Stomach (tissue), 8 donors: ENCODE measurements at regions not wholly inside any gene's neighbourhood (a gene's known extent, or its start where the extent isn't known, plus 50 kb on each side); places are given as distances from the start of the nearest gene placed in this dataset.

Experiments
- DNase-seq, 2 donors: peaks; one replicate each; pipeline versions ENCODE4 v3.0.0 to v3.0.0-alpha.2; 2013 to 2019
- H3K27ac ChIP-seq, 5 donors: fragments of 200-600 bp in 4 of 5; sonication (generic) in 4 of 5; one replicate each; pipeline ENCODE4 v1.5.1; 2013 to 2019; ENCODE audit warnings: mild to moderate bottlenecking in 1 of 5, moderate library complexity in 1 of 5
- H3K27me3 ChIP-seq, 3 donors: fragments of 200-600 bp; sonication (generic); one replicate each; pipeline ENCODE4 v1.5.1; 2017 to 2019; ENCODE audit warnings: mixed run types in 1 of 3
- H3K36me3 ChIP-seq, 4 donors: fragments of 200-600 bp; sonication (generic); 1 replicate in 3 of 4; 2 replicates in 1 of 4; pipeline ENCODE4 v1.5.1; 2016 to 2019
- H3K4me1 ChIP-seq, 4 donors: fragments of 200-600 bp; sonication (generic); one replicate each; pipeline ENCODE4 v1.5.1; 2016 to 2019
- H3K4me3 ChIP-seq, 4 donors: fragments of 200-600 bp; sonication (generic) in 3 of 4; one replicate each; pipeline ENCODE4 v1.5.1; 2016 to 2019; ENCODE audit warnings: mild to moderate bottlenecking in 1 of 4
- H3K9me3 ChIP-seq, 4 donors: fragments of 200-600 bp; sonication (generic); one replicate each; pipeline ENCODE4 v1.5.1; 2016 to 2019
- EP300 ChIP-seq: sonication (generic); formaldehyde crosslinking; IDR thresholded peaks from one replicate; pipeline ENCODE4 v1.6.1; 2017; ENCODE audit warnings: antibody characterized with exemption
- POLR2A ChIP-seq, 4 donors: fragments of 450-650 bp; IDR thresholded peaks; one replicate each; pipeline ENCODE4 v1.6.1; 2016; ENCODE audit warnings: antibody characterized with exemption in 4 of 4, control low read depth in 2 of 4, mild to moderate bottlenecking in 1 of 4, moderate library complexity in 1 of 4
- POLR2AphosphoS5 ChIP-seq, 3 donors: sonication (generic); formaldehyde crosslinking; IDR thresholded peaks; one replicate each; pipeline ENCODE4 v1.6.1; 2016; ENCODE audit warnings: antibody characterized with exemption in 3 of 3
- WGBS, 5 donors: extraction: QIAGEN DNeasy Blood & Tissue Kit in 3 of 5; methylation state at CpG; one replicate each; pipeline versions ENCODE4 v1.1.5 to v1.1.7; 2013 to 2018; 5-methylcytosine and 5-hydroxymethylcytosine counted together
- intact Hi-C: fragments of 100-400 bp; cut with DNase I; formaldehyde crosslinking; loops from one replicate; pipeline ENCODE4 v1.15.1; 2023; ENCODE audit warnings: low total_unique reads
- TF ChIP-seq, protein P1 (sequence below), 7 experiments: fragments of 450-650 bp in 4 of 7; fragments of 200-600 bp in 3 of 7; sonication (generic) in 3 of 7; IDR thresholded peaks; one replicate each; pipeline ENCODE4 v1.5.1; 2016 to 2019; ENCODE audit warnings: antibody characterized with exemption in 7 of 7, control low read depth in 2 of 7, mild to moderate bottlenecking in 1 of 7
- donor health status: healthy with polysubstance abuse.
- donor health status: Bipolar disorder and iron deficiency.
- donor health status: healthy.

DNA sequence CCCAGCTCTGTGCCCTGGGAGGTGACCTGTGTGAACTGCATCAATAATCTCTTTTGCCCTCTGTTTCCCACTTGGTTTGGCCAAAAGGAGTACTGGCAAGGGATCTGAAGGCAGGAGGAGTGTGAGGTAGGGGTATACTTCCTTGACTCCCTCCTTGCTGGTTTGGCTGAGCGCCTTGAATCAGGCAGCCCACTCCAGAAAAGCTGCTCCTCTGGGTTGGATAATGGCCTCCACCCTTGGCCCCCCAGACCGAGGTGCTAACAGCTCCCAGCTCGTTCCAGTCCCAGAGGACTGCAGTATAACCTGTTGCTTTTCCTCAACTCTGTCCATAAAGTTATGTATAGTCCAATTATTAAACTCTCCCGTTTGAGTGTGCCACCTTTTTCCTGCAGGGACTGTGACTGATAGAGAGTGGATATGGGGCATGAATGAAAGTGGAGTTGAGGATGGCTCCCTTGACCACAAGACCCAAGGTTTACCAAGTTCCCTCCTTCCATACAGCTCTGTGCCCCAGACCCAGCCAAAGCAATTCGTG, 88.2 kb upstream of the HAND1 start:
- Histone ChIP-seq H3K27ac (no peak overlapping the region), H3K36me3 (no peaks in the 10 kb centered on the region), H3K9me3 (no peaks in the 10 kb centered on the region), H3K27me3 (peaks cover 0 to 20% (median 0%) of the 10 kb centered on the region in 3 donors), H3K4me3 (no peak overlapping the region), H3K4me1 (no peaks in the 10 kb centered on the region)
- TF ChIP-seq EP300 (no peak), POLR2AphosphoS5 (IDR thresholded peaks at IDR 0.05) (no peak), POLR2A (IDR thresholded peaks at IDR 0.05) (no peak)
- TF ChIP-seq, protein P1, sequence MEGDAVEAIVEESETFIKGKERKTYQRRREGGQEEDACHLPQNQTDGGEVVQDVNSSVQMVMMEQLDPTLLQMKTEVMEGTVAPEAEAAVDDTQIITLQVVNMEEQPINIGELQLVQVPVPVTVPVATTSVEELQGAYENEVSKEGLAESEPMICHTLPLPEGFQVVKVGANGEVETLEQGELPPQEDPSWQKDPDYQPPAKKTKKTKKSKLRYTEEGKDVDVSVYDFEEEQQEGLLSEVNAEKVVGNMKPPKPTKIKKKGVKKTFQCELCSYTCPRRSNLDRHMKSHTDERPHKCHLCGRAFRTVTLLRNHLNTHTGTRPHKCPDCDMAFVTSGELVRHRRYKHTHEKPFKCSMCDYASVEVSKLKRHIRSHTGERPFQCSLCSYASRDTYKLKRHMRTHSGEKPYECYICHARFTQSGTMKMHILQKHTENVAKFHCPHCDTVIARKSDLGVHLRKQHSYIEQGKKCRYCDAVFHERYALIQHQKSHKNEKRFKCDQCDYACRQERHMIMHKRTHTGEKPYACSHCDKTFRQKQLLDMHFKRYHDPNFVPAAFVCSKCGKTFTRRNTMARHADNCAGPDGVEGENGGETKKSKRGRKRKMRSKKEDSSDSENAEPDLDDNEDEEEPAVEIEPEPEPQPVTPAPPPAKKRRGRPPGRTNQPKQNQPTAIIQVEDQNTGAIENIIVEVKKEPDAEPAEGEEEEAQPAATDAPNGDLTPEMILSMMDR (IDR thresholded peaks at IDR 0.05), result no peak
- intact Hi-C loops, result no loop called here
- no peak for DNase-seq
- 70 to 80% (median 77%) methylated on average over 5 of the region's 5 CpGs for WGBS, 5 donors

DNA sequence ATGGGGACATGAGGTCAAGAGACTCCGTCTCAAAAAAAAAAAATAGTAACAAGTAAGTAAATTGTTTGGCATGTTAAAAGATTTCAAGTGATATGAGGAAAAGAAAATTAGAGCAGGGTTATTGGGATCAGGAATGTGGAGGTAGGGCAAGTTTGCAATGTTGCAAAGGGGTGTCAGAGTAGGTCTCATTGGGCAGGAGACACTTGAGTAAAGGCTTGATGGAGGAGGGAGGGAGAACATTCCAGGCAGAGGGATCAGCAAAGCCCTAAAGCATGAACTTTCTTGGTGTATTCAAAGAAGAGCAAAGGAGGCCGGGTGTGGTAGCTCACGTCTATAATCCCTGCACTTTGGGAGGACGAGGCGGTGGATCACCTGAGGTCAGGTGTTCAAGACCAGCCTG, 87.1 kb upstream of the HAND1 start:
- Histone ChIP-seq H3K9me3 (no peaks in the 10 kb centered on the region), H3K4me1 (no peaks in the 10 kb centered on the region), H3K27ac (no peak overlapping the region), H3K36me3 (no peaks in the 10 kb centered on the region), H3K27me3 (peaks cover 0 to 20% (median 0%) of the 10 kb centered on the region in 3 donors), H3K4me3 (no peak overlapping the region)
- intact Hi-C loops, result no loop called here
- DNase-seq, result no peak
- WGBS, 5 donors, result 81 to 88% (median 86%) methylated on average over 5 of the region's 5 CpGs
- no peak for TF ChIP-seq POLR2A (IDR thresholded peaks at IDR 0.05)
- TF ChIP-seq, protein P1 (IDR thresholded peaks at IDR 0.05), result no peak
- TF ChIP-seq EP300, result no peak
- TF ChIP-seq POLR2AphosphoS5 (IDR thresholded peaks at IDR 0.05), result no peak

DNA sequence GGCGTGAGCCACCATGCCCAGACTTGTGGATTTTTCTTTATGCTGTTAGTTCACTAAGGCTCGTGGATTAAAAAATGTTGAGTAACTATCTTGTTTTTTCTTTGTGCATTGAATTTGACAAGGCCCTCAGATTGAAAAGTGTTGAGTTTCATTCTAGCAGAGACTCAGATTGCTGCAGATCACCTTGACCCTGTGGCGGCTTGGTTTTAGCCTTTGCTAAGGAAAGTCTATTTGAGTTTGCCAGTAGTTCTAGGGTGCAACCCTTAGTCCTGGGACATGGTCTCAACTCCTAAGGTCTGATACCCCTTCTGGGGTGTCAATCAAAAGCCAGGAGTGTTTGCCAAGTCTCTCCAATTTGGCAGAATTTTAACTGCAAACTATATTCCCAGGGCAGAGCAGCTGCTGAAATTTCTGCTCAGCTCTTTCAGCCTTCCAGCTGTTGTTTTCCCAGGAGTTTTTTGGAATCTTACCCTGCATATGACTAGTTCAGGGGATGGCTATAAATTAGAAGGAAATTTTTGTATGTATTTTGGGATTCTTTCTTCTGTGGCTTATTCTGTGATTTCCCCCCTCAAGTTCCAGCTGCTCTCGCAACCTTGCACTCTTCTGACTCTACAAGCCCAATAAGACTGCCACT, 84.3 kb upstream of the HAND1 start:
- WGBS, 5 donors, result 81 to 86% (median 83%) methylated on average over 4 of the region's 4 CpGs
- no peak for TF ChIP-seq POLR2A (IDR thresholded peaks at IDR 0.05)
- TF ChIP-seq EP300, result no peak
- TF ChIP-seq, protein P1 (IDR thresholded peaks at IDR 0.05), result no peak
- no peak for TF ChIP-seq POLR2AphosphoS5 (IDR thresholded peaks at IDR 0.05)
- intact Hi-C loops, result no loop called here
- no peak overlapping the region for H3K27ac ChIP-seq
- DNase-seq, result no peak
- peaks cover 0 to 20% (median 0%) of the 10 kb centered on the region in 3 donors for H3K27me3 ChIP-seq
- H3K36me3 ChIP-seq, result no peaks in the 10 kb centered on the region
- no peaks in the 10 kb centered on the region for H3K4me1 ChIP-seq
- H3K4me3 ChIP-seq, result no peak overlapping the region
- H3K9me3 ChIP-seq, result no peaks in the 10 kb centered on the region

DNA sequence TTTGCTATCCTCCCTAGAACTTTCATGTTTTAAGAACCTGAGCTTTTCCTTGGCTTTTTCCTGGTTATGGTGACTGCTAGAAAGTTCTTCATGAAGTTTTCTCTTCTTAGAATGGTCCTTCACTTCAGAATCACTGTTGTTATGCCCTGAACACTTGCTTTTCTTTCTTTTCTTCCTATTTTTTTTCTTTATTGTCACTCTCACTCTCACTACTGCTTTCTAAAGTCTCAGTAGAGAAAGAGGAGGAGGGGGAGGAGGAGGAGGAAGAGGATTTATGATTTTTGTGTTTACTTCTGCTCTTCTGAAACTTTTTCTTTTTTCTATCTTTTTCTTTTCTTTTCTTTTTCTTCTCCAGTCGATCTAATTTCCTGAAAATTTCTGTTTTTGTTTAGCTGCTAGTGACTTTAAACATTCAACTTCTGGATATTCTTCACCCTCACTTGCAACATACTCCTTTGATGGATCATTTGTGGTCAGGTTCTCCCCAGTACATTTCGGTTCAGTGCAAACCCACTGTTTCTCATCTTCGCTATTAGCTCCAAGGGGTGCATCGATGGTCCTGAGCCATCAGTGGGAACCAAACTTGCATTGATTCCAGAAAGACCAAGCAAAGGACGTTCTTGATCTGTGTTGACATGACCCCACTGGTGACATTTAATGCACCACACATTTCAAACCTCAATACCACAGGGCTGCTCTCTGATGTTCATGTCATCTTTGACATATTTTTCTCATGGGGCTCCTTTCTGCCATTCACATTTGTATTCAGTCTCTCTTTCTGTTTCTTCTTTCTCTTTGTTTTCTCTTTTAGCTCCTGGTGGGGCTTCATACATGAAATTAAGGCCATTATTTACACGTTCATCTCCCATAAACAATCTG, 81.6 kb upstream of the HAND1 start:
- Histone ChIP-seq H3K27ac (no peak overlapping the region), H3K4me1 (no peaks in the 10 kb centered on the region), H3K9me3 (peaks cover 0 to 4% (median 0%) of the 10 kb centered on the region in 4 donors), H3K27me3 (peaks cover 0 to 9% (median 0%) of the 10 kb centered on the region in 3 donors), H3K4me3 (no peak overlapping the region), H3K36me3 (no peaks in the 10 kb centered on the region)
- intact Hi-C loops, result no loop called here
- TF ChIP-seq EP300, result no peak
- TF ChIP-seq POLR2A (IDR thresholded peaks at IDR 0.05), result no peak
- no peak for TF ChIP-seq POLR2AphosphoS5 (IDR thresholded peaks at IDR 0.05)
- TF ChIP-seq, protein P1 (IDR thresholded peaks at IDR 0.05), result no peak
- no peak for DNase-seq
- 69 to 83% (median 78%) methylated on average over 6 of the region's 6 CpGs for WGBS, 5 donors
